PFSK-1 (cell line): ENCODE measurements at regions not wholly inside any gene's neighbourhood (a gene's known extent, or its start where the extent isn't known, plus 50 kb on each side); places are given as distances from the start of the nearest gene placed in this dataset.
A peak's percentile ranks its signal among the peaks of the same experiment; 100 is the strongest.

Source experiments
- FOXP2 ChIP-seq: optimal IDR thresholded peaks from 2 replicates; pipeline ENCODE3; 2011; ENCODE audit warnings: borderline replicate concordance, control low read depth, inconsistent platforms; ENCODE audit not compliant: insufficient read depth; ENCODE audit errors: extremely low read length, extremely low read depth
- POLR2AphosphoS5 ChIP-seq: IDR thresholded peaks from 2 replicates; pipeline ENCODE4 v1.6.1; 2012; ENCODE audit warnings: low read depth, mild to moderate bottlenecking, control low read depth, low read length, moderate library complexity
- REST ChIP-seq, 2 experiments: IDR thresholded peaks; 2 replicates each; pipeline versions ENCODE4 v1.6.1 to v1.8.0; 2011 to 2012; ENCODE audit warnings: low read depth in 2 of 2, low read length in 2 of 2, control low read depth in 1 of 2, inconsistent platforms in 1 of 2, mild to moderate bottlenecking in 1 of 2, moderate library complexity in 1 of 2; ENCODE audit not compliant: insufficient read depth in 1 of 2
- SIN3A ChIP-seq: IDR thresholded peaks from 2 replicates; pipeline ENCODE4 v1.6.1; 2012; ENCODE audit warnings: mild to moderate bottlenecking, low read length, moderate library complexity, borderline replicate concordance; ENCODE audit not compliant: insufficient read depth
- TAF1 ChIP-seq: IDR thresholded peaks from 2 replicates; pipeline ENCODE4 v1.6.1; 2012; ENCODE audit warnings: low read length, control low read depth, borderline replicate concordance; ENCODE audit not compliant: insufficient read depth

- no peak for TF ChIP-seq SIN3A
- no peak for TF ChIP-seq FOXP2
- no peak for TF ChIP-seq REST (IDR thresholded peaks at IDR 0.05; ENCODE audit: insufficient read depth in 1 of 2, low read depth in 2 of 2, low read length in 2 of 2)
- TF ChIP-seq TAF1 = no peak
- no peak for TF ChIP-seq POLR2AphosphoS5
Measured at GRCh38 chr12:98280621-98281020, 234.8 kb upstream of the TMPO start.

GRCh38 chr12:98291828-98292227 is 223.6 kb upstream of the TMPO start:
- TF ChIP-seq REST (IDR thresholded peaks at IDR 0.05; ENCODE audit: insufficient read depth in 1 of 2, low read depth in 2 of 2, low read length in 2 of 2) (no peak), FOXP2 (no peak), POLR2AphosphoS5 (no peak), SIN3A (no peak), TAF1 (no peak)

DNA sequence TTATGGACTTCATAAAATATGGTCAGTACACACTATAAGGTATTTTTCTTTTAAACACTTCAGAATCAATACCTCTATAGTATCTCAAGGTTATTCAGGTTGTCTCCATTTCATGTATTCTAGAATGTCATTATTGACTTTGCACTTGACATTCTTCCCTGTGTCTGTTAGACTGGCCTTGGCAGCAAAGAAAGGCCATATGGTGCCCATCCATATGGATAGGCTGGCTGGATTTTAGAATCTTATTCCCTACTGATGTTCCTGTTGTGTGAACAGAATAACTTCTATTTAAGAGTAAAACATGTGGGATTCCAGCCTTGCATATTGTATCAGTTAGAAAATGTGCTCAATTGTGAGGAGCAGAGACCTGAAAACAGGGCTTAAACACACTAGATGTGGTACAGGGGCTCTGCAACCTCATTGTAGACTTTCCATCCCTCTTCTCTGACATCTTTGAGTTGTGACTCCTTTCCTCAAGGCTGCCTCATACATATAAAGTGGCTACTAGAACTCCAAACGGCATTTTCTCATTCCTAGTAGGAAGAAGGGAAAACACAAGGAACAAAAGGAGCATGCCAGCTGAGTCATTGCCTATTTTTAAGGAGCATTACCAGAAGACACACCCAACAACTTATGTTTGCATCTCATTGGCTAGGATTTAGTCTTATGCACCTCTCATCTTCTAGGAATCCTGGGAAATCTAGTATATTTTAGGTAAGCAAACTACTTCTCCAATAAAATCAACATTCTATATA is 221.2 kb upstream of the TMPO start:
- TF ChIP-seq FOXP2 (no peak), POLR2AphosphoS5 (no peak), REST (IDR thresholded peaks at IDR 0.05; ENCODE audit: insufficient read depth in 1 of 2, low read depth in 2 of 2, low read length in 2 of 2) (no peak), SIN3A (no peak), TAF1 (no peak)

- TF ChIP-seq REST (IDR thresholded peaks at IDR 0.05; ENCODE audit: insufficient read depth in 1 of 2, low read depth in 2 of 2, low read length in 2 of 2) (no peak), TAF1 (no peak), SIN3A (no peak), FOXP2 (no peak)
Measured at GRCh38 chr12:98295681-98296080, 219.7 kb upstream of the TMPO start.

DNA sequence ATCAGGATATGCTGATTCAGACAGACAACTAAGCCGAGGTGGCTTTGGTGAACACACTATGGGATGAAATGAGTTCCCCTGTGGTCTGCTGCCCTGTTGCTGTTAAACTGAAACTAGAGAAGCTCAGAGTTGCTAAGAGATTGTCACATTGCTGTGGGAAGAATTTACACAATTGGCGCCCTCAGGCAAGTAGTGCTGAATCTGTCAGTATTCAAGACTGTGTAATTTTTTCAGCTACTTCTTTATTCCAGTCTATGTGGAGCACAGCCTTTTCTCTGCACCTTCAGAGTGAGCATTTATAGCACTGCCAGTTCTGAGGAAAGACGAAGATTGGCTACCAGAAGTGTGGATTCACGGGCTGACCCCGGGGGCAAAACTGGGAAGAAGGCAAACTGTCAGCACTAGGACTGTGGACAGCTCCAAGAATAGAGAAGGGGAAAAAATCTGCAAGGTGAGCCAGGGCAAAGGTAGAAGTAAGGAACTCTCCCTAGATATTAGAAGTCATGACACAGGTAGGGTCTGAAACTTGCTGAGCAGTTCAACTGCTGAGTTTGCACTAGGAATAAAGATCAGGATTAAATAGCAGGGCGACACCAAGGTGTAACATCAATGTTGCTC is 218.8 kb upstream of the TMPO start:
- TF ChIP-seq SIN3A = no peak
- TF ChIP-seq REST (IDR thresholded peaks at IDR 0.05; ENCODE audit: insufficient read depth in 1 of 2, low read depth in 2 of 2, low read length in 2 of 2) = peak; percentile 77 to 94
